CD4-positive, alpha-beta T cell treated with Interleukin-15 for 4 hours (primary cell): ENCODE measurements at regions not wholly inside any gene's neighbourhood (a gene's known extent, or its start where the extent isn't known, plus 50 kb on each side); places are given as distances from the start of the nearest gene placed in this dataset.

ENCODE experiments used
- DNase-seq: peaks from one replicate; pipeline ENCODE4 v3.0.0-alpha.2; 2020; ENCODE audit warnings: low spot score

DNA sequence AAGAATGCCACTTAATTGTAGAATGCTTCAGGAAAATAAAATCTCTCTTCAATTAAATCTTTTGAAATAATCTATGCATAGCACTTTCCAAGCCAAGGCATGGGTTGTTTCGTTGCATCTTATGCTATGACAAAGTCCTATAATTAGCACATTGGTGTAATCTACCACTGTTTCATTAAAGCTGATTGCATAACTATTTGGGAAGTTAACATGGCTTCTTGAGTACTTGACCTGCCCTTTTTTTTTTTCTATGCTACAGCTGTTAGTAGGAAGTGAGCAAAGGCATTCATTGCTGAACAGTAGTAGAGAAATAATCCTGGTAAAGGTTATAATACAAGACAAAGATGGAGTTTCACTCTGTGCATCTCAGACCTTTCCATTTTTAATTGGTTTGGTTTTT is 557.2 kb upstream of the CELF2 start:
- DNase-seq: no peak

GRCh38 chr10:10462151-10462941 is 555.3 kb upstream of the CELF2 start:
- no peak for DNase-seq

DNA sequence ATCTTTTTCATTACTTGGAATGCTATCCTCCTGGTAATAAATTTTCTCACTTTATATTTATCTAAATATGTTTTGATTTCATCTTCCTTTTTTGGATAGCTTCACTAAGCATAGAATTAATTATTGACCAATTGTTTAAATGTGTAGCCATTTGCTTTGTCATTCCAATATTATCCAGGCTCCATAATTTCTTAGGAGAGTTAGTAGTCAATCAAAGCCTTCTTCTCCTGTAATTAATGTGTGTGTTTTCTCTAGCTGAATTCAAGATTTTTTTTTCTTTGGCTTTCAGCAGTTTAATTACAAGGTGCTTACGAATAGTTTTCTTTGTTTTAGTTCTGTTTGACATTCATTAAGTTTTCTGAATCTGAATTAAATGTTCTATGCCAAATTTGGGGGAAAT is 545.9 kb upstream of the CELF2 start:
- no peak for DNase-seq

GRCh38 chr10:10475812-10476211 is 541.9 kb upstream of the CELF2 start:
- DNase-seq: no peak

DNA sequence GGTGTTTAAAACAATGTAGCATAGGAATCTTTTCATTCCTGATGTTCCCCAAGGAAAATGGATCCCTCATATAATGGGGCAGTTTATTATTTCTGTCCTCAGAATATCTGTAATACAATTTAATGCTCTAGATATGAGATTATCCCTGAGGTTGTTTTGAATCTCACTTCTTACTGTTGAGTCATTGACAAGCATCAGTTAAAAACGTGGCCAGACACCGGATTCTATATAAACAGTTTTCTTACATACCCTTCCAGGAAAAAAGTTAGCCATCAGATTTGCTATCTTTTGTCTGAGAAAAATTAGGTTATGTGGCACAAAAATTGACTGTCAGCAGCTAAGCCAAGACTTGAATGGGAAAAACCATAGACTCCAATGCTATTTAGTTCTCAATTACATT is 539.8 kb upstream of the CELF2 start:
- DNase-seq: no peak

DNA sequence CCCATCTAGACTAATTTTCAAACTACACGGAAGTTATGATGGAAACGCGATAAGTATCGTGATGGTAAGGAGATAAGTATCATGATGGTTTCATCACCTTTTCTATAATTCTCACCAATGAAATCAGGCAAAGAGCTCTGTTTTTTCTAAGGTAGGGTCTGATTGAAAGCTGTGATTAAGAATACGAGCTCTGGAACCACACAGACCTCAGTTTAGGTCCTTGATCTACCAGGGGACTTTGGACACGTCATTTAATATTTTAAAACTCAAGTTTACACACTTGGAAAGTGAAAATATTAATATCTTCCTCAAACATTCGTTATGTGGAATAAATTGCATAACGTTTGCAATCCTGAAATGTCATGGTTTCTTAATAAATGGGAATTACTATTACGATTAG is 538.2 kb upstream of the CELF2 start:
- no peak for DNase-seq

GRCh38 chr10:10482613-10483012 is 535.1 kb upstream of the CELF2 start:
- DNase-seq: no peak

GRCh38 chr10:10489076-10489475 is 528.6 kb upstream of the CELF2 start:
- no peak for DNase-seq

DNA sequence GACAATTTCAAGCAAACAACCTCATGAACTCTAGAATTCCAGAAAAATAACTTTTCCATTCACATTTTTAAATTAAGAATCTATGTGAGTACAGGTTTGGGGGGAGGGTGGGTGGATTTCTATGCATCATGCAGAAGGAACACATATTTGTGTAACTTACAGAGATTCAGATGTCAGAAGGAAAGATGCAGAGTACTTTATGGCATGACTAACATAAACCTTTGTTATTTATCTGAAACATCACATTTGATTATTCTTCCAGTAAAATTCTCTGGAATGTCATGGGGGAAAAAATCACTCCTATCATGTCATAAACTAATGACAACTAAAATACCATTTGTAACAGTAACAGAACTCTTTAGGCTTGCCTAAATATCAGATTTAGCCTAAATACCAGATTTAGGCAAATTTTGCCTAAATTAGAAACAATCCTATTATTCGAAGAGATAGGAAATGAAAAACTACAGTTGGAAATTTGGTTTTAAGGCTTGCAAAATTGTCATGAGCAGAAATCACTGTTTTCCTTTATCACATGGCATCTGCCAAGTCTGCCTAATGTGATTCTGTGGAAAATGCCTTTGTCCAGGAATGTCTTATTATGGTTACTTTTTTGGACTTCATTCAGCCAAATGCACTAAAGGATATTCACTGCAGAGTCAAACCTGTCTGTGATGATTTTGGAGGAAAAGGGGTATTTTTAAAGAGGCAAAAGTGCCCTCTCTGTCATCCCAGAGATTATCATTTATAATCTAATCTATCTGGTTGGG is 527.7 kb upstream of the CELF2 start:
- DNase-seq: no peak

- no peak for DNase-seq
Measured at GRCh38 chr10:10490581-10490980, 527.1 kb upstream of the CELF2 start.

DNA sequence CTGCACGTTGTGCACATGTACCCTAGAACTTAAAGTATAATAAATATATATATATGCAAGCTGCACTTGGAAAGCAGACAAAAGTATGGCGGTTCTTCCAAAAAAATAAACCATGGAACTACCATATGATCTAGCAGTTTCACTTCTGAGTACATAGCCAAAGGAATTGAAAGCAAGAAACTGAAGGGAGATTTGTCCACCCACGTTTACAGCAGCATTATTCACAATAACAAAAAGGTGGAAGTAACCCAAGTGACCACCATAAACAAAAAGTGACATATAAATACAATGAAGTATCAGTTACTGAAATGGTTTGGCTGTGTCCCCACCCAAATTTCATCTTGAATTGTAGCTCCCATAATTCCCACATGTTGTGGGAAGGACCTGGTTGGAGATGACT is 525.3 kb upstream of the CELF2 start:
- no peak for DNase-seq

DNA sequence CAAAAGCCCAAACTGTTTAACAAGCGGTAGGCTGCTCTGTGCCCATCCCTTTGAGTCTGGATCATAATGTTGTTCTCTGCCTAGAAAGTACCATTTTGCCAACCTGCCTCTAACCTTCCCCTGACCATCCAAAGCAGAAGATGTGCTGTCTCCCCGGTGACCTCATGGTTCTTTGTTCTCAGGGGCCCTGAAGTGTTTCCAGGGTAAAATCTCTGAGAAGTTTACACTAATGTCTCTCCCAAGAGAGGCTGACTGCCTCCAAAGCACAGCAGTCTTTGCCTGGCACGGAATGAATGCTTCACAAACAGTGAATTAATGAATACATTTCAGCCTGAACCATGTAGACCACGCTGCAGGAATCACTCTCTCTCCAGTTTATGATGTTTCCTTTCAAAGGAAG is 523.8 kb upstream of the CELF2 start:
- no peak for DNase-seq

GRCh38 chr10:10497245-10497644 is 520.4 kb upstream of the CELF2 start:
- DNase-seq: no peak

- no peak for DNase-seq
Measured at GRCh38 chr10:10498781-10499180, 518.9 kb upstream of the CELF2 start.

DNA sequence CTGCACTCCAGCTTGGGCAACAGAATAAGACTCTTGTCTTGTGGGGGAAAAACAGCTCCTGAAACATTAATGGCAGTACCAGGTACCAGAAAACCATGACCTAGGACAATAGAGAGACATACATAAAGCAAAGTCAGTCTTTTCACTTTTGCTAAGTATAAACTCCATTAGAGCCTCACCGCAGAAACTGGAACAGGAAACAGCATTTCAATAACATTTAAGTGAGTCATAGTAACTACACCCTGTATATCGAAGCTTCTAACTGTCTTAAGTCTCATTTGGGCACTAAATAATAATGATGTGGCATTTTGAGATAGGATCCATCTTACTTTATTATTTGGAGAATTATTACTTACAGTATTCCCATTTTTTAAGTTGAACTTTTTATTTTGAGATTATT is 517.8 kb upstream of the CELF2 start:
- no peak for DNase-seq

DNA sequence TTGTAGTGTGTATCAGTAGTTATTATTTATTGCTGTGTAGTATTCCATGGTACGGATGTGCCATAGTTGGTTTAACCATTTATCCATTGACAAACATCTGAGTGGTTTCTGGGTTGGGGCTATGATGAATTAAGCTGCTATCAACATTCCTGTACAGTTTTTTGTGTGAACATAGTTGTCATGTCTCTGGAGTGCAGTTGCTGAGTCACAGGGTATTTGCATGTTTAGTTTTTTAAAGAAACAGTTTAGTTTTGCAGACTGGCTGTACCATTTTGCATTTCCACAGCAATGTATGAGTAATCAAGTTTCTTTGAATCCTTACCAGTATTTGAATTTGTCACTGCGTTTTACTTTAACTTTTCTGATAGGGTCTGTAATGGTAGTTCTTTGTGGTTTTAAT is 516.7 kb upstream of the CELF2 start:
- DNase-seq: no peak

GRCh38 chr10:10503772-10504171 is 513.9 kb upstream of the CELF2 start:
- DNase-seq: no peak

- DNase-seq: no peak
Measured at GRCh38 chr10:10508211-10508610, 509.5 kb upstream of the CELF2 start.

- no peak for DNase-seq
Measured at GRCh38 chr10:10510179-10510578, 507.5 kb upstream of the CELF2 start.

GRCh38 chr10:10513067-10513466 is 504.6 kb upstream of the CELF2 start:
- DNase-seq: no peak

DNA sequence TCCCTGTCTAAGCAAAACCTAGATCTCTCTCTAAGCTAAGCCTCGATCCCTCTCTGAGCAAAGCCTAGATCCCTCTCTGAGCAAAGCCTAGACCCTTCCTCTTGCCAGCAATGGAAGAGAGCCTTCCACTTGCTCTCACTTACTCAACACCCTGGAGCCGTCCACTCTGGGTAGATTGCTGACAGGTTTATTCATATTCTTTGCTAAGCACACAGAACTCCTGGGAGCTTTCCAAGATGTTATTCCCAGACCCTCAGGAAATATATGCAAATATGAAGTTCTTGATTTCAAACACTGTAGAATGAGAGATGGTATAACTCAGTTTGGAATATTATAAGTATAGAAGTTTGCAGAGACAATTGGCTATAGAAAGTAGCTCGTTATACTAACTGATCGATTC is 503.8 kb upstream of the CELF2 start:
- no peak for DNase-seq

GRCh38 chr10:10514797-10515196 is 502.9 kb upstream of the CELF2 start:
- no peak for DNase-seq

DNA sequence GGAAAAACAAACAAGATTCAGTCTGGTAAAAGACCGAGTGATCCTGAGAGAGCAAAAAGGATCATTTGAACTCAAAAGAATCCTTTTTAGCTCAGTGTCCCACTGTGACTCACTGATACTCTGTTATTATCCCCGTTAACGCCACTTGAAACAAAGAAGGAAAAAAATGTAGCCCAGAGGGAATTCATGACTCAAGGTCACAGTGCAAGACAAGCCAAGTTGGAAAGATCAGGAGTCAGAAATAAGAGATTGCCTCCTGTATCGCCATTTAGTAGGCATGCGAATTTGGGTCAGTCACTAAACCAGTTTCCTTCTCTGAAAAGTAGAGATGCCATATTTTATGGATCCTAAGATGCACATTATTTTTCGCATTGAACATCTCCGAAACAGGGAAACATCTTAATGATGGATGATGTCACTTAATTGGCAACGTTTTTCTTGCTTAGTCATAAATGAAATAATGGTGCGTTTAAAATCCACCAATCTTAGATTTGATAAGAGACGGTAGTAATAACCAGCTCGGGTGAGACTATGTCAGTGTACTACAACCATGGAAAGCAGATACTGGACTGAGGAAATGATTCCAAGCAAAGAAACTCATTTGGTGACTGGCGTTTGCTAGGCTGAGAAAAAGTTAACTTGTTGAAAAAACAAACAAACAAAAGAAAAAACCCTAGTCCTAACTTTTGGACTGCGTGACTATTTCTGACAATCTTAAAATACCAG is 502.0 kb upstream of the CELF2 start:
- no peak for DNase-seq
